Osteoblast (primary cell): ENCODE measurements at regions not wholly inside any gene's neighbourhood (a gene's known extent, or its start where the extent isn't known, plus 50 kb on each side); places are given as distances from the start of the nearest gene placed in this dataset.
"Not testable (repeated sequence)": the region's sequence is repeated elsewhere in the genome, so short reads cannot be mapped to it uniquely, and the experiment has no call there.

Experiments
- DNase-seq: peaks from one replicate; pipeline ENCODE4 v3.0.0; 2011; ENCODE audit warnings: low spot score, mixed read lengths; ENCODE audit not compliant: insufficient read length; ENCODE audit errors: missing footprints
- H2AFZ ChIP-seq: 2 replicates; pipeline ENCODE4 v1.6.0; 2011; ENCODE audit warnings: mild to moderate bottlenecking, low read length
- H3K27ac ChIP-seq: 2 replicates; pipeline ENCODE4 v1.5.1; 2011; ENCODE audit warnings: mild to moderate bottlenecking, low read depth, low read length, moderate library complexity
- H3K27me3 ChIP-seq: 2 replicates; pipeline ENCODE4 v1.6.0; 2012; ENCODE audit warnings: mild to moderate bottlenecking, control low read depth, inconsistent platforms, low read length, moderate library complexity; ENCODE audit not compliant: insufficient read depth
- H3K36me3 ChIP-seq: 2 replicates; pipeline ENCODE4 v1.5.1; 2011; ENCODE audit warnings: mild to moderate bottlenecking, low read length, control low read depth, moderate library complexity; ENCODE audit not compliant: insufficient read depth
- H3K4me1 ChIP-seq: 2 replicates; pipeline ENCODE4 v1.5.1; 2011; ENCODE audit warnings: mild to moderate bottlenecking, low read length, control low read depth, moderate library complexity; ENCODE audit not compliant: insufficient read depth
- H3K4me2 ChIP-seq: 2 replicates; pipeline ENCODE4 v1.6.0; 2011; ENCODE audit warnings: mild to moderate bottlenecking, low read length; ENCODE audit not compliant: insufficient read depth
- H3K4me3 ChIP-seq: fragments of 200-600 bp; sonication (generic); 3 replicates; pipeline ENCODE4 v1.5.1; 2012; ENCODE audit warnings: mild to moderate bottlenecking, low read length, inconsistent platforms; ENCODE audit not compliant: insufficient read depth
- H3K79me2 ChIP-seq: 2 replicates; pipeline ENCODE4 v1.6.0; 2012; ENCODE audit warnings: mild to moderate bottlenecking, low read length, control low read depth, inconsistent platforms; ENCODE audit not compliant: insufficient read depth
- H3K9me3 ChIP-seq: 2 replicates; pipeline ENCODE4 v1.5.1; 2011; ENCODE audit warnings: low read depth, low read length, control low read depth
- H4K20me1 ChIP-seq: 2 replicates; pipeline ENCODE4 v1.6.0; 2012; ENCODE audit warnings: mild to moderate bottlenecking, low read length, control low read depth; ENCODE audit not compliant: insufficient read depth
- TF ChIP-seq, protein P1 (sequence below): IDR thresholded peaks from 2 replicates; pipeline ENCODE4 v1.5.1; 2011; ENCODE audit warnings: mild to moderate bottlenecking, low read depth, low read length, moderate library complexity; ENCODE audit errors: extremely low read depth

DNA sequence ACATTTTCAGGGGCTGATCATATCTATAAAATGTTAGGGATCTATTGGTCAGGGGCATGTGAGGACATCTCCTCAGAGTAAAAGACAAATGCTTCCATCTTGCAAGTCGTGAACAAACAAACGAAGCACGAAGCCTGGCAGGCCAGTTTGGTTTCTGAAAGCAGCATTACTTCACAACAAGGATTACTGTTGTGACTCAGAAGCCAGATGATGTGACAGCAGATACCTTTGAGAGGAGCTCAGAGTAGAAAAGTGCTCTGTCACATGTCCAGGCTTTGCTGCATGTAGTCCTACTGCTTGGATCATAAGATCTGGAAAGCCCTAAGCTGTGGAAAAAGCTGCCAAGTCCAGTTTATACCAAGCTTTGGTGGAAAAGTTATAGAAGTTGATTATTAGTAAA, 1827.2 kb downstream of the ARAP2 start:
- Histone ChIP-seq H4K20me1 (no peaks in the 10 kb centered on the region), H3K4me2 (no peak overlapping the region), H3K27ac (no peak overlapping the region), H3K4me1 (no peaks in the 10 kb centered on the region), H3K27me3 (no peaks in the 10 kb centered on the region), H2AFZ (no peak overlapping the region), H3K36me3 (no peaks in the 10 kb centered on the region), H3K79me2 (no peaks in the 10 kb centered on the region), H3K9me3 (no peaks in the 10 kb centered on the region), H3K4me3 (no peak overlapping the region)
- no peak for DNase-seq
- TF ChIP-seq, protein P1, sequence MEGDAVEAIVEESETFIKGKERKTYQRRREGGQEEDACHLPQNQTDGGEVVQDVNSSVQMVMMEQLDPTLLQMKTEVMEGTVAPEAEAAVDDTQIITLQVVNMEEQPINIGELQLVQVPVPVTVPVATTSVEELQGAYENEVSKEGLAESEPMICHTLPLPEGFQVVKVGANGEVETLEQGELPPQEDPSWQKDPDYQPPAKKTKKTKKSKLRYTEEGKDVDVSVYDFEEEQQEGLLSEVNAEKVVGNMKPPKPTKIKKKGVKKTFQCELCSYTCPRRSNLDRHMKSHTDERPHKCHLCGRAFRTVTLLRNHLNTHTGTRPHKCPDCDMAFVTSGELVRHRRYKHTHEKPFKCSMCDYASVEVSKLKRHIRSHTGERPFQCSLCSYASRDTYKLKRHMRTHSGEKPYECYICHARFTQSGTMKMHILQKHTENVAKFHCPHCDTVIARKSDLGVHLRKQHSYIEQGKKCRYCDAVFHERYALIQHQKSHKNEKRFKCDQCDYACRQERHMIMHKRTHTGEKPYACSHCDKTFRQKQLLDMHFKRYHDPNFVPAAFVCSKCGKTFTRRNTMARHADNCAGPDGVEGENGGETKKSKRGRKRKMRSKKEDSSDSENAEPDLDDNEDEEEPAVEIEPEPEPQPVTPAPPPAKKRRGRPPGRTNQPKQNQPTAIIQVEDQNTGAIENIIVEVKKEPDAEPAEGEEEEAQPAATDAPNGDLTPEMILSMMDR, result no peak

DNA sequence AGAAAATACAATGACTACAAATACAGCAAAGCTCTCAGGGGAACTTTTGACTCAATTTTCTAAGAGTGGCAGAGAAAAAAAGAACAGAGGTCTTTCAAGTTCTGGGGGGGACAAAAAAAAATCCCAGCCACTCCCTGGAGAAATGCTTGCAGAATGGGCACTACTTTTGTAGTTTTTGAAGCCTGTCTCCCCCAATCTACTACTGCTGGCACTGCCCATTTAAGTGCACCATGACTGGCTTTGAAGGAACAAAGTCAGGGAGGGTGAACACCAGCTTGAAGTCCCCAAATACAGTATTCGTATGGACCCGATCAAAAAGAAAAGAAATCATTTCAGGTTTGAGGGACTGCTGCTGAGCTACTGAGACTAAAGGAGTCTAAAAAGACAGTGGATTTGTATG, 1824.4 kb downstream of the ARAP2 start:
- Histone ChIP-seq H3K9me3 (peaks cover 4% of the 10 kb centered on the region), H4K20me1 (no peaks in the 10 kb centered on the region), H2AFZ (no peak overlapping the region), H3K4me1 (no peaks in the 10 kb centered on the region), H3K79me2 (no peaks in the 10 kb centered on the region), H3K27me3 (no peaks in the 10 kb centered on the region), H3K4me3 (no peak overlapping the region), H3K27ac (no peak overlapping the region), H3K36me3 (no peaks in the 10 kb centered on the region), H3K4me2 (no peak overlapping the region)
- no peak for DNase-seq
- TF ChIP-seq, protein P1, result no peak

DNA sequence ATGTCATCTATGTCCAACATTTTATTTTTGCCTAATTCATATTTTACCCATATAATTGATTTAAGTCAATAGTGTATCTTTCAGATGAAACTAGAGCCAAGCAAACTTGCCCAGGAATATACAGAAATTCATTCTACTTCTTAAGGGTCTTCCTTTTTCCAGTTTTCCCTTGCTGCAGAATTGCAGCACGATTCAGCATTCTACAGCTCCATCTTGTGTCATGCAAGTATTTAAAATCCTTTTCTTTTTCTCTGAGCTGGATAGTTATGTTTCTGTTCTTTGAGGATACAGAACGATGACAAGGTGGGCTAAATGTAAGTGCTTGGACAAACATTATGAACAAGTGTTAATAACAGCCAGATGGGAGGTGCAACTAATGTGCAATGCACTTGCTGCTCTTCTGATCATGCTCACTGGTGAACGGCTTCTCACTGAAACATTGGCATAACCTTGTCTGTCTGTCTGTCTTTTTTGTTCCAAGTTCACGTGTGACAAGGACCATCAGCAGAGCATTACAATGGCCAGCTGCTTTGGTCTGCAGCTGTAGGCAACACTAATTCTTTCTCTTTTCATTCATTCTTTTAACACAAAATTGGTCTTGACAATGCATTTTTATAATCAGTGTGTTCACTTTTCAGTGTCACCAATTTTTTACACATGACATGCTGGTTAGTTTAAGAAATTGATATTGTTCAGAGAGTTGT, 1821.7 kb downstream of the ARAP2 start:
- Histone ChIP-seq H3K4me3 (no peak overlapping the region), H3K27ac (no peak overlapping the region), H4K20me1 (no peaks in the 10 kb centered on the region), H3K79me2 (no peaks in the 10 kb centered on the region), H3K27me3 (no peaks in the 10 kb centered on the region), H3K4me2 (no peak overlapping the region), H3K4me1 (no peaks in the 10 kb centered on the region), H3K9me3 (peaks cover 4% of the 10 kb centered on the region), H3K36me3 (no peaks in the 10 kb centered on the region), H2AFZ (no peak overlapping the region)
- TF ChIP-seq, protein P1, result no peak
- no peak for DNase-seq

DNA sequence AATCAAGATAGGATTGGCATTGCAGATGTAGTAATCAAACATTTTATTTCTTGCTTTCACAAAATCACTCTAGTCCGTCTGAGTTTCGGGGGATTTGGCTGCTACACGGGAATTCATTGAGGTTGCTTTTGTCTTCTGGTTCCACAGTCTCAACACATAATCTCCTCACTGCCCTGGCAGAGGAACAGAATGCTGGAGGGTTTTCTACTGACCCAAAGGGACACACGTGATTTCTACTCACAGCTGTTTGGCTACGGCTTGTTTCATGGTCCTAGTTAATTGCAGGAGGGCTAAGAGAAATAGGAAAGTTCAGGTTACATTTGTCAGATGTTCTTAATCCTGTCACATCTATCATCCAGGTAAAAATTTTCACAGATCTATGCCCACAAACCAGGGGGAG, 1811.6 kb downstream of the ARAP2 start:
- DNase-seq, result no peak
- Histone ChIP-seq H3K4me2 (no peak overlapping the region), H3K79me2 (no peaks in the 10 kb centered on the region), H4K20me1 (no peaks in the 10 kb centered on the region), H3K36me3 (no peaks in the 10 kb centered on the region), H3K9me3 (no peaks in the 10 kb centered on the region), H3K4me1 (no peaks in the 10 kb centered on the region), H2AFZ (no peak overlapping the region), H3K4me3 (no peak overlapping the region), H3K27me3 (no peaks in the 10 kb centered on the region), H3K27ac (no peak overlapping the region)
- TF ChIP-seq, protein P1, result no peak

DNA sequence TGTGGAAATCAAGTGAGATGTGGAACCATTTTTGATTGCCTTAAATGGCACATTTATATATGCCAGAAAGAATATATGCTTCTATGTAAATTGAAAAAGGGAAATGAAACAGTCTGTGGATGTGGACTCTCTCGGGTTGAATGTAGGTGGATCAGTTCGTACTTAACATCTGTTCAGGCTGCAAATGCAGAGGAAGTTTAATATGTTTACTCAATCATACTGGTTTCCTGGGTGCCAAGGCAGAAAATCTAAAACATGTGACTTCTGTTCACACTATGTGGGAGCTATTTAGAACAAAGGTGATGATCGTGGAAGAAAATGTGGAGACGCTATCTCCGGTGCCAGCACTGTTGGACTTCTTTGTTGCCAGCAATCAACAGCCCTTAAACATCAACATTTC, 1809.9 kb downstream of the ARAP2 start:
- not testable (repeated sequence) for H3K79me2 ChIP-seq, H3K4me2 ChIP-seq, H2AFZ ChIP-seq, H3K9me3 ChIP-seq, H3K27me3 ChIP-seq, H3K27ac ChIP-seq, H4K20me1 ChIP-seq, H3K4me3 ChIP-seq, DNase-seq, H3K4me1 ChIP-seq, H3K36me3 ChIP-seq
